Skeletal muscle satellite cell (primary cell): ENCODE measurements at regions not wholly inside any gene's neighbourhood (a gene's known extent, or its start where the extent isn't known, plus 50 kb on each side); places are given as distances from the start of the nearest gene placed in this dataset.
"Not testable (repeated sequence)": the region's sequence is repeated elsewhere in the genome, so short reads cannot be mapped to it uniquely, and the experiment has no call there.

ENCODE experiments used
- H3K27me3 ChIP-seq: 2 replicates; pipeline ENCODE4 v1.7.0; 2013; ENCODE audit warnings: low read length; ENCODE audit not compliant: control insufficient read depth, insufficient read depth
- H3K36me3 ChIP-seq: 2 replicates; pipeline ENCODE4 v1.7.0; 2013; ENCODE audit warnings: mild to moderate bottlenecking, control low read depth, low read length; ENCODE audit not compliant: insufficient read depth
- H3K4me1 ChIP-seq: 2 replicates; pipeline ENCODE4 v1.7.0; 2013; ENCODE audit warnings: low read length; ENCODE audit not compliant: control insufficient read depth, insufficient read depth
- H3K4me2 ChIP-seq: 2 replicates; pipeline ENCODE4 v1.7.0; 2013; ENCODE audit warnings: mild to moderate bottlenecking, low read length
- H3K4me3 ChIP-seq: 2 replicates; pipeline ENCODE4 v1.7.0; 2013; ENCODE audit warnings: low read length
- H3K9ac ChIP-seq: 2 replicates; pipeline ENCODE4 v1.7.0; 2013; ENCODE audit warnings: mild to moderate bottlenecking, low read depth, low read length, moderate library complexity
- H3K9me3 ChIP-seq: replicated peaks from 2 replicates; pipeline ENCODE4 v1.7.0; 2013; ENCODE audit warnings: mild to moderate bottlenecking, control low read depth, low read length

DNA sequence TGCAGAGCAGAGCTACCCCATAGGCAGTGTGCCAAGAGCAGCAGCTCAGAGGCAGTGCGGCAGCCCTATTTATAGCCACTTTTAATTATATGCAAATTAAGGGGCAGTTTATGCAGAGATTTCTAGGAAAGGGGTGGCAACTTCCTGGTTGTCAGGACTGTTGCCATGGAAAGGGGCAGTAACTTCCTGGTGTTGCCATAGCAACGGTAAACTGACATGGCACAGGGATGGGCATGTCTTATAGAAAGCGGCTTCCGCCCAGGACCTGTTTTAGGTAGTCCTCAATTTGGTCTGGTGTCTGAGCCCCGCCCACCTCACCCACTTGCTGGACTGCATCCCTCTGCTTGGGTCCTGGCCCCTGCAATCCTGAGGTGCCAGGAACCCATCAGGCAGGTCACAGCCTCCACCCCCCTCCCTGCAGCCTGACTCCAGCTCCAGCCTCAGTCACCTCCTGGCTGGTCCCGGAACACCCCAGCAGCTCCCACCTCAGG, 115.8 kb downstream of the TMEM130 start:
- Histone ChIP-seq H3K9me3 (no peaks in the 10 kb centered on the region), H3K4me1 (no peaks in the 10 kb centered on the region)

DNA sequence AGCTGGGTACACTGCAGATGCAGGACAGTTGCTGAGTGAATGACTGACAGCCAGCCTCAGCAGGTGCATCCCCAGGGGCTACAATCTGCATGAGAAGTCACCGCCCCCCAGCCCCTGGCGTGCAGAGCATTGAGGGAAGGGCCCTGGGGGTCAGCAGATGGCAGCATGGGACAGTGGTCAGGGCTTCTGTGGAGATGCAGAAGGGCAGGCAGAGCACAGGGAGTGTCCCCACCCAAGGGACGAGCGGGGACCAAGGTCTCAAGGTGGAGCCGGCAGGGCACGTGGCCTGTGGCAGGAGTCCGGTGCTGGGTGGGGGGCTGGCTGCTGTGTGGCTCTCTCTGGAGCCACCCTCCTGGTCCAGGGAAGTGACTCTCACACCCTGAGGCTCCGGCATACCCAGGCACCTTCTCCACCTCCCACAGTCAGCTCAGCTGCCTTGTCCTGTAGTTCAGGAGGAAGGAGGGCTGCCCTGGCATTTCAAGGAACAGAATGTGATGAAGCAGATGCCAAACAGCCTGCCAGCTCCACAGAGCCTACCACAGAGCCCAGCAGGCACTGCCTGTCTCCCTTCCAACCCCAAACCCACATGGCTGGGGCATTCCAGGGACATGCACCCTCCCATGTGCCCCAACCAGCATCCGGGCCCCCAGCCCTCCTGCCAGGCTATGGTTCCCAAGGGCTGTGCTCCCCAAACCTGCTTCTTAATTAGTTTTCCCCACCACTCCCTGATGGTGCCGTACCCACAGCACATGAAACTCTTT, 114.5 kb downstream of the TMEM130 start:
- Histone ChIP-seq H3K36me3 (no peaks in the 10 kb centered on the region), H3K27me3 (peaks cover 10% of the 10 kb centered on the region), H3K4me1 (peaks cover 3% of the 10 kb centered on the region), H3K9ac (no peak overlapping the region), H3K4me3 (no peak overlapping the region), H3K9me3 (no peaks in the 10 kb centered on the region), H3K4me2 (no peak overlapping the region)

More for the DNA sequence above, 115.8 kb downstream of the TMEM130 start:
- peaks cover 10% of the 10 kb centered on the region for H3K27me3 ChIP-seq
- no peak overlapping the region for H3K4me2 ChIP-seq
- H3K4me3 ChIP-seq = no peak overlapping the region
- H3K36me3 ChIP-seq = no peaks in the 10 kb centered on the region
- no peak overlapping the region for H3K9ac ChIP-seq

DNA sequence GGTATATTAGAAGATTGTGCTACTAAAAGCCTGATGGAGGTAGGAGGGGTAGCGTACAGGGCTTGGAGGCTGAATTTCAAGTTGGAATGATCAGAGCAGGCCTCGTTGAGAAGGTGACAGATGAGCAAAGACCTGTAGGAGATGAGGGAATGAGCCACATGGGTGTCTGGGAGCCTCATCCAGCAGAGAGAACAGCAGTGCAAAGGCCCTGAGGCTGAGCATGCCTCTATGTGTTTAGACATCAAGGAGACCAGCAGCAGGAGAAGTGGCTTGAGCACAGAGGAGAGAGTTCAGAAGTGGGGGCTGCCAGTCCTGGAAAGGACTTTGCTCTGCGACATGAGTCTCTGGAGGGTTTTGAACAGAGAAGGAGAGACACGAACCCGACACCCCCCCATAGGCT, 111.7 kb downstream of the TMEM130 start:
- H3K4me1 ChIP-seq = peaks cover 10% of the 10 kb centered on the region

DNA sequence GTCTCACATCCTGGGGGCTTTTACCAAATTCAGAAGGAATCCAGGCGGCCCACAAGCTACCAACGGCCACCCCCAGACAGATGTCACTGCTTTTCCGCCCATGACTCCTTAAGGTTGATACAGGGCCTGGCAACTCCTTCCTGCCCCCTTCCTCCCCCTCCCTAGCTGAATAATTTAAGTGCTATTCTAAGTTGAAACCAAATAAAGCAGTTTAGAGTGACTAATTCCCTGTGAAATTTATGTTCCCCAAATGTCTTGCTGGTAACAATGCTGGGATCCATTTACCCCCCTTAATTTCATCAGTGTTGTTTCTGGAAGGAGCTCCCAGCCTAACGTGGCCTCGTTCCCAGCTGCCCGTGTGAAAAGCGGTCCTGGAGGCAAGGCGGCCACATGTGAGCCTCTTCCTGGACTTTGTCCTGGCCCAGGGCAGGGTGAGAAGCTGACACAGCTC, 109.6 kb downstream of the TMEM130 start:
- no peak overlapping the region for H3K9ac ChIP-seq
- no peaks in the 10 kb centered on the region for H3K9me3 ChIP-seq
- peaks cover 10% of the 10 kb centered on the region for H3K4me1 ChIP-seq
- no peaks in the 10 kb centered on the region for H3K36me3 ChIP-seq
- peak overlapping the region; percentile 28 for H3K4me2 ChIP-seq
- H3K4me3 ChIP-seq = no peak overlapping the region
- H3K27me3 ChIP-seq = peaks cover 8% of the 10 kb centered on the region

More for the DNA sequence above, 111.7 kb downstream of the TMEM130 start:
- peaks cover 12% of the 10 kb centered on the region for H3K27me3 ChIP-seq
- no peaks in the 10 kb centered on the region for H3K36me3 ChIP-seq
- no peak overlapping the region for H3K4me2 ChIP-seq
- no peak overlapping the region for H3K4me3 ChIP-seq
- no peak overlapping the region for H3K9ac ChIP-seq
- no peaks in the 10 kb centered on the region for H3K9me3 ChIP-seq

DNA sequence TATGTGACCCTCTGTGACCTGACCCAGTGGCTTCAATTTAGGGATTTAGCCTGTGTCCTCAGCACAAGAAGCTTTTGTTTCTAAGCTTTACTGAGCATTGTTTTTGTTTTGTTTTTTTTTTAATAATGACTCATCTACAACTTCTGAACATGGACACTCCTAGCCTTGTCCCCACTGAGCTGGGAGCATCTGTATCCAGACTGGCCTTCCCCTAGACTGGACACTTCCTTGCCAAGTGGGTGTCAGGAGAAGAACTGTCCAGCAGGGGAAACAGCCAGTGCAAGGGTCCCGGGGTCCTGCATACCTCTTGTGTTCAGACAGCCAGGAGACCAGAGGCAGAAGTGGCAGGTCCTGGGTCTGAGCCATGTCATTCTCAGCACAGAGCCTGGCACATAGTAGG, 108.6 kb downstream of the TMEM130 start:
- Histone ChIP-seq H3K4me2 (no peak overlapping the region), H3K9me3 (no peaks in the 10 kb centered on the region), H3K9ac (no peak overlapping the region), H3K36me3 (no peaks in the 10 kb centered on the region), H3K4me3 (no peak overlapping the region), H3K27me3 (peaks cover 2% of the 10 kb centered on the region), H3K4me1 (peaks cover 10% of the 10 kb centered on the region)

DNA sequence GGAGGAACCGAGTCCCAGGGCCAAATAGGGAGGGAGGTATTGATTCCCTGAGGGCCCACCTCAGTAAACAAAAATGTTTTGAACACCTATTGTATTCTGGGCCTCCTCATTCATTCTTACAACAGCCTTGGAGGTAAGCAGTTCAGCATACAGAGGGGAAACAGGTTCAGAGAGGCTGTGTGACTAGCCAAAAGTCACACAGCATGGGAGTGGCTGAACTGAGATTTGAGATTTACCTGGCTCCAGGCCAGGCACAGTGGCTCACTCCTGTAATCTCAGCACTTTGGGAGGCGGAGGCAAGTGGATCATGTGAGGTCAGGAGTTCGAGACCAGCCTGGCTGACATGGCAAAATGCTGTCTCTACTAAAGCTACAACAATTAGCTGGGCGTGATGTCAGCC, 107.2 kb downstream of the TMEM130 start:
- Histone ChIP-seq H3K9ac (no peak overlapping the region), H3K4me2 (no peak overlapping the region), H3K9me3 (no peaks in the 10 kb centered on the region), H3K4me3 (no peak overlapping the region), H3K27me3 (peaks cover 6% of the 10 kb centered on the region), H3K4me1 (peaks cover 10% of the 10 kb centered on the region), H3K36me3 (no peaks in the 10 kb centered on the region)

DNA sequence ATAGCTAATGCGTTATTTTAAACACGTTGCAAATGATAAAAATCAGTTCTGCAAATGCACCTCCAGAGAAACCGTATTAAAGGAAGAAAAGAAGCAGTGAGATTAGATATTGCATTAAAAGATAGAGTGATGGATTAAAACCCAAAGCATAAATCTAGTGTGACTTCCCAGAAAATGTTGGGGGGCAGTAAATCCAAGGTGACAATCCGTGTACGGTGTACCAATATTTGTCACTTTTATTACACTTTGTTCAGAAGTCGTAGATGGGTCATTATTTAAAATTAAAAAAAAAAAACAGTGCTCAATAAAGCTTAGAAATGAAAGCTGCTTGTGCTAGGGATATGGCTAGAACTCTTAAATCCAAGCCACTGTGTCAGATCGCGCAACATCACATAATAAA, 106.4 kb downstream of the TMEM130 start:
- peaks cover 10% of the 10 kb centered on the region for H3K4me1 ChIP-seq
- peaks cover 6% of the 10 kb centered on the region for H3K27me3 ChIP-seq
- no peak overlapping the region for H3K4me3 ChIP-seq
- H3K36me3 ChIP-seq = no peaks in the 10 kb centered on the region
- no peak overlapping the region for H3K4me2 ChIP-seq
- H3K9me3 ChIP-seq = no peaks in the 10 kb centered on the region
- no peak overlapping the region for H3K9ac ChIP-seq

DNA sequence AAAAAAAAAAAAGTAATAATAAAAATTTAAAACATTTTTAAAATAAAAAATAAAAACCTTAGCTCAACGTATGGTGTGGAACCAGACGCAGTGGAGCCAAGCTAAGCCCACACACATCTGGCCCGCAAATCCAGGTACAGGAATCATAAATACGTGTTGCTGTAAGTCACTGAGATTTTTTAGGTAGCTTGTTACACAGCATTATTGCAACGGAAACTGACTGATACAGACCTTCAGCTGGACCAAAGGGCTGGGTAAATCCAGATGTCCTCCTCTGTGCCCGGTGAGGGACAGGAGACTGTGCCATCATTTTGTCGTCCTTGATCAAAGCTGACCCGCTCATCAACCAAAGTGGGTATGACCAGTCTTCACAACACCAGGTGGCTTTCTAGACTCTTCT, 104.9 kb downstream of the TMEM130 start:
- Histone ChIP-seq H3K4me3 (no peak overlapping the region), H3K4me1 (peaks cover 10% of the 10 kb centered on the region), H3K36me3 (no peaks in the 10 kb centered on the region), H3K4me2 (no peak overlapping the region), H3K9ac (no peak overlapping the region), H3K27me3 (peaks cover 6% of the 10 kb centered on the region), H3K9me3 (no peaks in the 10 kb centered on the region)

DNA sequence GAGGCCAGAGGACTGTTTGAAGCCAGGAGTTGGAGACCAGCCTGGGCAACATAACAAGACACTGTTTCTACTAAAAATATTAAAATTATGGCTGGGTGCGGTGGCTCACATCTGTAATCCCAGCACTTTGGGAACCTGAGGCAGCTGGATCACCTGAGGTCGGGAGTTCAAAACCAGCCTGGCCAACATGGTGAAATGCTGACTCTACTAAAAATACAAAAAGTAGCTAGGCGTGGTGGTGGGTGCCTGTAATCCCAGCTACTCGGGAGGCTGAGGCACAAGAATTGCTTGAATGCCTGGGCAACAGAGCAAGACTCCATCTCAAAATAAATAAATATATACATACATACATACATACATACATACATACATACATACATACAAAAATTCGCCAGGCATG, 99.7 kb downstream of the TMEM130 start:
- not testable (repeated sequence) for H3K36me3 ChIP-seq, H3K27me3 ChIP-seq, H3K4me1 ChIP-seq, H3K4me2 ChIP-seq, H3K9ac ChIP-seq, H3K4me3 ChIP-seq, H3K9me3 ChIP-seq

DNA sequence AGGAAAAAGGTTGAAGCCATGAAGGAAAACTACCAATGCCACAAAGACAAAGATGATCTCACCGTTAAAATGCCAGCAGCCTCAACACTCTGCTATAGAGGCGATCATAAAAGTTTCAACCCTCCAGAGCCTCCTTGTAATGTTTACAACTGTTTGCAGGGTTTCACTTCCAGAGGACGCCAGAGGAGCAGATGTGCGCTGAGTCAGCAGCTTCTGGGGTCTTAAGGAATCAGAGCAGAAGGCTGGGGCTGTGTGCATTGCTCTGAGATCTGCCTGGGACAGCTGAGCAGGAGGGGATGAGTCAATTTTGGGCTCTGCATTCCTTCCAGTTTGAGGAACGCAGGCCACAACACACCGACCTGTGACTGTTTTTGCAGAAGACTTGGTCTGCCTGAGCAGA, 98.3 kb downstream of the TMEM130 start:
- no peaks in the 10 kb centered on the region for H3K36me3 ChIP-seq
- H3K4me2 ChIP-seq = peak overlapping the region; percentile 45
- no peak overlapping the region for H3K9ac ChIP-seq
- H3K4me1 ChIP-seq = peaks cover 9% of the 10 kb centered on the region
- no peaks in the 10 kb centered on the region for H3K9me3 ChIP-seq
- peak overlapping the region; percentile 14 for H3K4me3 ChIP-seq
- peaks cover 3% of the 10 kb centered on the region for H3K27me3 ChIP-seq

DNA sequence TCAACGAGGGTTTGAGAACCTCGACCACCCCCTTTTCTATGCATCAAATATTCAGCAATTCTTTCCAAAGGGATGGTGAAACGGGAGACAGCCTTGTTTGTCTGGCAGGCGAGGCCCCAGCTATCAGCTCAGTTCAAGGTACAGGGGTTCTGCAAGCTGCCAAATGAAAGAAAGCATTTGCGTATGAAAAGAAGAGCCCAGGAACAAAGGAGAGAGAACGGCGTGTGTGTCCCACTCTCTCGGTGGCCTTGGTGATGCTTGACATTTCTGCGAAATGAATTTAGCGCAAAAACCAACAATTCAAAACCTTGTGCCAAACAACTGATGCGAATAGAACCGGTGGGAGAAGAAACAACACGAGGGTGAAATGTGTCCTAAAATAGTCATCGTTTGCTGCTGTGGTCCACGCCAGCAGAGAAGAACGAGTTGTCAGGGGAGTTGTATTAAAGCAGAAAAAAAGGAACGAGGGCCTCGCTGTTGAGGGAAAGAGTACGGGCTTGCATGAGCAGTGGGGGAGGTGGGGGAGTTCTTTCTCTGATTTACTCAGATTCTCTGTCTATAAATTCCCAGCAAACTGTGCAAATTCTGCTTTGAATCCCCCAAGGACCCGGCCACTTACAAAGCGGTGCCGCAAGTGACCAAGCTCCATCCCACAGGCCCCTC, 97.7 kb downstream of the TMEM130 start:
- no peaks in the 10 kb centered on the region for H3K36me3 ChIP-seq
- no peak overlapping the region for H3K9ac ChIP-seq
- no peak overlapping the region for H3K4me3 ChIP-seq
- peaks cover under 1% of the 10 kb centered on the region for H3K27me3 ChIP-seq
- H3K9me3 ChIP-seq = no peaks in the 10 kb centered on the region
- H3K4me1 ChIP-seq = peaks cover 9% of the 10 kb centered on the region
- peak overlapping the region; percentile 45 for H3K4me2 ChIP-seq
